NCI-H1092 treated with DMSO at 0.1 percent for 48 hours (cell line): ENCODE measurements at regions not wholly inside any gene's neighbourhood (a gene's known extent, or its start where the extent isn't known, plus 50 kb on each side); places are given as distances from the start of the nearest gene placed in this dataset.

Source experiments
- DNase-seq: peaks from one replicate; lab custom pipeline; 2025; lab: John Stamatoyannopoulos, UW

GRCh38 chr11:88448131-88448670 lies 110.7 kb upstream of the CTSC start:
- DNase-seq: no peak

- DNase-seq: no peak
These were observed 109.7 kb upstream of the CTSC start for GRCh38 chr11:88447281-88447680.

DNA sequence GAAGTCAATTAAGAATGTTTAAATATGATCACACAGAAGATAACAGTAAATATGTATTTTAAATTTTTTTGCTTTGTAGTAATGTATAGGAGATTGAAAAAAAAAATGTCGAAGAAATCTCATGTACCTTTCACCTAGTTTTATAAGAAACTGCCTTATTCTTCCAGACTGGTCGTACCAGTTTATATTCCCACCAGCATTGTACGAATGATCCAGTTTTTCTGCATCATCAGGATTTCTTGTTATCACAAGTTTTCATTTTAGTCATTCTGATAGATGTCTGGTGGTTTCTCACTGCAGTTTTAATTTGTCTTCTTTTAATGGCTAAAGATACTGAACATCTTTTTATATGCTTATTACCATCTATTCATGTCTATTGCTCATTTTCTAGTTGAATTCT lies 101.8 kb upstream of the CTSC start:
- DNase-seq: no peak

DNA sequence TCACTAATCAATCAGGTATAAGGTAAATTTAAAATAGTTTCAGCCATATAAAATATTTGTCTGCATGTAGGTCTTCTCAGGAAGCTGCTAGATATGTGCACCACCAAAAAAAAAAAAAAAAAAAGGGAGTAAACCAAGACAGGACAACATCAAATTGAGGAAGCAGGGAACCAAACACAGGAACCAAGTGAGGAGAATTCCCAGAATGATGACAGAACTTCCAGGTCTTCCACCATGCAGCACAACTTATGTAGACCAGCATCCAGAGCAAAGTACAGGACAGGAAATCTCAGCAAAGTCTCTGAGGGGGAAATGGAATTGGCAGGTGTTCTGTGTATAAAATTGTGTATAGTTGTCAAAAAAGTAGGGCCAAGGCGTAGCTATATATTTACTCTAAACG lies 101.2 kb upstream of the CTSC start:
- no peak for DNase-seq

- DNase-seq: no peak
These were observed 97.9 kb upstream of the CTSC start for GRCh38 chr11:88435415-88435814.

GRCh38 chr11:88434333-88434976 lies 96.9 kb upstream of the CTSC start:
- DNase-seq: no peak

GRCh38 chr11:88433536-88434230 lies 96.1 kb upstream of the CTSC start:
- no peak for DNase-seq

DNA sequence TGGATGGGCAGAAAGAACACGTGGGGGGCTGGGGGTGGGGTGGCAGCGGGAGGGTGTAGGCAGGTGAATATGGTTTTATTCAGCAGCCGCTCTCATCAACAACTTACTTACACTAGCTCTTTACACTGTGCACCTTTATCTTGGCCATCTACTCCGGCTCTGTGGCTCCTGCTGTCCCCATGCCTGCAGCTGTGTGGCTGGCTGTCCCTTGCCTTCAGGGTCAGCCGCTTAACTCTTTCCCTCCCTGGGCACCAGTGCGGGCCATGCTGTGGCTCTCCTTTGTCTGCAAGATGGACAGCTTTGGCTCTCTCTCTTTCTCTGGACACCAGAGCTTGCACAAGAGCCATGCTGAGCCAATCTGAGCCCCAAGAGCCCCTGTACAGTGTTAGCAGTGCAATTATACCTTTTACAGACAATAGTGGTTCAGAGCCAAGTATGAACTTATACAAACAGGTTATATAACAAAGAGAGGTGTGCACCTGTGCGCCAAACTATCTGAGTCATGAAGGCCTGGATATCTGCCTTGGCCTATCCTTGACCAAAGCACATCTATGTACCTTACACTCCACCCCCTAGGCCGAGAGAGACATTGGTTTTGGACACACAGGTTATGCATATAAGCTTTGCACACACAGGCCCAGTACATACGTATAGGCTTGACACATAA lies 94.3 kb upstream of the CTSC start:
- no peak for DNase-seq

DNA sequence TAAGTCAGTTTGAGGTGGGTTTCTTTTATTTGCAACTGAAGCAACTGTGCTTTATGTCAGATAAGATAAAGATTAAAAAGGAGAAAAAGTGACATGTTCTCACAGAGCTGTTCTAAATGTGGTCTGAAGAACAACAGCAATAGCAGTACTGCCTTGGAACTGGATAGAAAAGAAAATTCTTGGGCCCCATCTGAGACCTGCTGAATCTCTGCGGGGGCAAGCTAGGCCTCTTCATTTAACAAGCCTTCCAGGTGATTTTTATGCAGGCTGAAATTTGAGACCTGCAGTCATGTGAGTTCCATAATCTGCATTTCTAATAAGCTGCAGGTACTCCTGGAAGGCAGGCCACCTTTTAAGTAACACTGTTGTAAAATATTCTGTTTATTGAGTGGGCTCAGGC lies 91.4 kb upstream of the CTSC start:
- DNase-seq: no peak

GRCh38 chr11:88427719-88428118 lies 90.2 kb upstream of the CTSC start:
- no peak for DNase-seq

GRCh38 chr11:88424881-88425280 lies 87.3 kb upstream of the CTSC start:
- no peak for DNase-seq

DNA sequence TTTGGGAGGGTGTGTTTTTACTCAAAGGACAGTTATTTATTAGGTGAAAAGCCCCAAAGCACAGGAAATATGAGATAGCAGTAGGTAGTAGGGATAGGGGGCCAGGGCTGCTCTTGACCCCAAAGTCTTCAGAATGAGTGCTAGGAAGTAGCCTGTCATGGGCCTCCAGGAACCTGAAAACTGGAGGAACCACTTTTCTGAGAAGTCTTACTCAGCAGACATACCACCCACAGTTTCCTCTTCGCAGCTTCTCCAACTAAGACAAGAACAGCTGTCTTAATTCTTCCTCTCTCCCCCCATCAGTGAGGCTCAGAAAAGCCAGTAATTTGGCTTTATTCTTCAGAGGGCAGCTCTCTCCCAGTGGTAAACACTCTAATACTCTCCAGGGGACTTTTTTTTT lies 84.0 kb upstream of the CTSC start:
- no peak for DNase-seq

DNA sequence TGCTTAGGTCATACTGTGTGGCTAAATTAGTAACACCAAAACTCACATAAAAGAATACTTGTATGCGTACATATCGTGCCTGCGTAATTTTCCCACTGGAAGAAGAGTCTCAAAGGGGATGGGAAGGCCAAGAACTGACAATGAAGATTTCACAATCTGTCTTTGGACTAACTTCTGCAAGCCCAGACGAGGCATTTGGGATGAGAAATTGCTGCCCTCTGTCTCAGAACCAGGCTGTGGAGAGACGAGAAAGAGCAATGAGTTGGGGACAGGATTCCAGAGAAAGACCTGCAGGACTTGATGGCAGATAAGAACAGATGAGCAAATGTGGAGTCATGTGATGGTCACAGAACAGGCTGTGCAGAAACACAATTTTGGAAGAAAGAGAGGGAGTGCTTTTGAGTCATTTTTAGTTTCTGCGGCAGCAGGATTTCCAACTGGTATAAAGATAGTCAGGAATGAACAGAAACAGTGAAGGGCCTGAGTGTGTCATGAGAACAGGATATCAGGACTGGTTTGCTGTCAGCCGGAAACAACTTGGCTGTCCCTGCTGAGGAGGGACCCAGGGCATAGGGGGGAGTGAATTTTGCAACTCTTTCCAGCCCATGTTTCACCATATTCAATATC lies 82.7 kb upstream of the CTSC start:
- no peak for DNase-seq

- peak; percentile 86 for DNase-seq
These were observed 81.0 kb upstream of the CTSC start for GRCh38 chr11:88418508-88418907.

DNA sequence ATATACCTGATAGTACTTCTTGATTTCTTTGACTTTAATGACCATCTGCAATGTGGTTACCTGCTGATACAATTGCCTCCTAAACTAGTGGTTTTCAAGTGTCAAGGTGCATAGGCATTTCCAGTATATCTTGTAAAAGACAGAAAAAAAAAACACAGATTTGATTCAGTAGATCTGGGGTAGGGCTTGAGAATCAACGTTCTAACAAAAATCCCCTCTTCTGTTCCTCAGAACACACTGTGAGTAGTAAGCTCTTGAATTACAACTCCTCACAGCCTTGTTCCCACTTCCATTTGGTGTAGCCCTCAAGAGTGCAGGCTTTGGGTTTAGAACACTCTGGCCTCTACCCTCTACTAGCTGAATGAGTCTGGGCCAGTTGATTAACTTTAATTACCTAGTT lies 78.0 kb upstream of the CTSC start:
- DNase-seq: no peak

DNA sequence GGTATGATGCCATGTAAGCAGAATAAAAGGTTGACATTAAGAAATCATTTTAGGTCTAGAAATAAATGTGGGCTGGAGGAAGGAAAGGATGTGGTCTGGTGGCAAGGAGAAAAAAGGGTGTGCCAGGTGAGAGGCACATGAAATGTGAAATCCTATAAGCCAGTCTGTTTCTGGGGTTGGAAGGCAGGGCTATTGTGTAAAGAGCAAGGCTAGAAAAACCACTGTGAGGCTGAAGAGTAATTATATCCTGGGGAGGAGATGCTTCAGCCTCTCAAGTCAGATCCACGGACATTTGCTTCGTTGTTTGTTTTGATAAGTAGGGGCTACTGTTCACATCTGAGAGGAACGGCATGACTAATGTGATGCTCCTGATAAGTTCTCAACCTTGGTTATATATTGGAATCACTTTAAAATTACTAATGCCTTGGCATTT lies 77.5 kb upstream of the CTSC start:
- peak; percentile 35 for DNase-seq

- DNase-seq: peak; percentile 58
These were observed 76.9 kb upstream of the CTSC start for GRCh38 chr11:88414385-88414861.

DNA sequence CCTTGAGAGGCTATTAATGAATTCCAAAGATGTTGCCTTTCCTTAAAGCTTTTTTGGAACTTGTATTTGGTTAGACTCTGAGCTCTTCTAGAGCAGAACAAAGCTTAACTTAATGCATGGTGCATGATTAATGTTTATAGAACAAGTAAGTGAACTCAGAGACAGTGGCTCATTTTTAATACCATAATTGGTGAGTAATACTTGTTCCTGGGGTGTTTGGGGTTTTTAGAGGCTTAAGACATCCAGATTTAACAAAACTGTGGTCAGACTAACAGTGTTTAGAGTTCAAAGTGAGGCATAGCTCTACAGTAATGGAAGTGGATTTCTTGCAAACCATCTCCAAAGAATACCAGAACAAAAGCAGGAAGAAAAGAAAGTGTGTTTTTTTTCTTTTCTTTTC lies 73.7 kb upstream of the CTSC start:
- no peak for DNase-seq

GRCh38 chr11:88410656-88411055 lies 73.1 kb upstream of the CTSC start:
- no peak for DNase-seq

- DNase-seq: no peak
These were observed 72.5 kb upstream of the CTSC start for GRCh38 chr11:88410056-88410455.

- DNase-seq: no peak
These were observed 69.3 kb upstream of the CTSC start for GRCh38 chr11:88406876-88407275.

DNA sequence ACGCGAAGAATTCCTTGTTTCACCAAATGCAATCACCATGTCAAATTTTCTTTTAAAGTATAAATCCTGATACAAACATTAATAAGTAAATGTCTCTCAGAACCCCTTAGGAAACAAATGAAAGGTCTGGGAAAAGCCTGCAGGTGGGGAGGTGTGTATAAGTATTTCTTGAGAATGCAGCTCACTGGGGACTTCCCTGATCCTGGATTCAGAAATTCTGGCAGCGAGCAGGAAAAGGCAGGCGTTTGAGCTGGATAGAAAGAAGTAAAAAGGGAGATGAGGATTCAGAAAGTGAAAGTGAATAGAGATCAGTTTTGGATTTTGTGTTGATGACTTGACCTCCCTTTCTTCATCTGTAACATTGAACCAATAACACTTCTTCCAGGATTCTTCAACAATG lies 68.3 kb upstream of the CTSC start:
- no peak for DNase-seq
